HG03139 (cell line): ENCODE measurements at regions not wholly inside any gene's neighbourhood (a gene's known extent, or its start where the extent isn't known, plus 50 kb on each side); places are given as distances from the start of the nearest gene placed in this dataset.
"Not testable (repeated sequence)": the region's sequence is repeated elsewhere in the genome, so short reads cannot be mapped to it uniquely, and the experiment has no call there.

Experiments
- ATAC-seq: cut with Tn5 transposase; IDR thresholded peaks from one replicate; pipeline ENCODE4 v1.9.1; 2021; ENCODE audit not compliant: unreplicated experiment

DNA sequence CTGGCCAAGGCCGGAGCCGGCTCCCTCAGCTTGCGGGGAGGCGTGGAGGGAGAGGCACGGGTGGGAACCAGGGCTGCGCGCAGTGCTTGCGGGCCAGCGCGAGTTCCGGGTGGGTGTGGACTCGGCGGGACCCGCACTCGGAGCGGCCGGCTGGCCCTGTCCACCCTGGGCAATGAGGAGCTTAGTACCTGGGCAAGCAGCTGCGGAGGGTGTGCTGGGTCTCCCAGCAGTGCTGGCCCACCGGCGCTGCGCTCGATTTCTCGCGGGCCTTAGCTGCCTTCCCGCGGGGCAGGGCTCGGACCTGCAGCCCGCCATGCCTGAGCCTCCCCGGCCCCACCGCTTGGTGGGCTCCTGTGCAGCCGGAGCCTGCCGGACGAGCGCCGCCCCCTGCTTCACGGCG lies 91.4 kb upstream of the MAN1A1 start:
- ATAC-seq: no peak

DNA sequence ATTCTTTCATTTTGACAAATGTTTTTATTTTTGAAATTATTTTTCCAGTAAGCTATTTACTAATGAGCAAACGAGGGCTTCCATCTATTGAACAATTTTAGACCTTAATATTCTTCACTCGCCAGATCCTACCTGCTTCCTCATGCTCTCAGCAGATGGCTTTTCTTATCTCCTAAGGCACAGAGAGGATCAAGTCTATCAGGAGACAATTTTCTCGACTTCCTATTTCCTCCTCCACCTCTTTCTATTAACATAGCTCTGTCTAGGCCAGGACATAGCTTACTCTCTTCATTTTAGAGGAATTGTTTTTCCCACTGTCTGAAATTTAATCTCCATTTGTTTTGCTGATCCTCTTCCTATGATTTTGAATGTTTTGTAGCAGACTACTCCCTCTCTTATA lies 87.0 kb upstream of the MAN1A1 start:
- no peak for ATAC-seq

DNA sequence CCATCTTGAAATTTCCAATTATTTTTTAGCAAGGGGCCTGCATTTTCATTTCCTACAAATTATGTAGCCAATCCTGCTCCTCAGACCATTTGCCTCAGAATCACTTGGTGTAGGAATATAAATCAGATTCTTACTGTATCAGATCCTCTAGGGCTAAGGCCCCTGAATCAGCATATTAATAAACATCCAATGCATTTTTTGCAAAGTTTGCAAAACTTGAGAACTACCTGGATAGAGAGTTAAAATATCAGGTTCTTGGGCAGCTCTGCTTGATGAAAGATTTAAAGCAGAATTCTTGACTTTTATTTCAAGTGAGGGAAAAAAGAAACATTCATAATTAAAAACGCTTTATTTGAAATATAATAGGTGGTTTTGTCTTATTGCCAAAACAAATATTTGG lies 82.2 kb upstream of the MAN1A1 start:
- no peak for ATAC-seq

DNA sequence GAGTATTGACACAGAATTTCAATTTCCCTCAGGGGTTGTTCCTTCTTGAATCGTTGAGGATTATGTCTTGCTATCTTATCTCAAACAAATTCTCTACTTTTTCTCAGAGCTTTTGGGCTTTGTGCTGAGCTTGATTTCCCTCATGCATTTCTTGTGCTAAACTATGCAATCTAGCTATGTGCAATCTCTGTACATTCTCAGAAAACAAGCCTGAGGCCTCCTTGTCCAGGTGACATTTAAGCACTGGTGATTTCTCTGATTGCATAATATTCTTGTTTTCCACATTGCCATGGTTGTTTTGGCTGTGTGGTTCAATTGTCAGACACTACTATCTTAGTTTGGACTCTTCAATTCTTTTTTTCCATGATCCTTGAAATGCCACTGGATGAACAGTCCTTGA lies 81.2 kb upstream of the MAN1A1 start:
- no peak for ATAC-seq

DNA sequence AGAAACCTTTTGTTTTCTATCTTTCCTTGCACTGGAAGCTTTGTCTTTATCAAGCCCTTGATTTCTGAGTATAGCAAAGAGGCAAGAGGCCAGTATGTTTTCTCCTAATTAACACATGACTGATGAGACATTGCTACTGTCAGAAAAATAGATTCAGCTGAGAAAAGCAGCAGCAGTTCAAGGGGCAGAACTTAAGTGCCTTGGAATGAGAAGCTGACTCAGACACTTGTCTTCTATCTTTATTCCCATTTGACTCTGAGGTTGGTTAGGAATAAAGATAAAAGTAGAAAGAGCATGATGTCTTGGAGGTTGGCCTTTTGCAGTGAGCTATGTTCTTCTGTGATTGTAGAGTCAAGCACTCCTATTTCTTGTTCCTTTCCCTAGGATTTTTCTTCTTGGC lies 79.1 kb upstream of the MAN1A1 start:
- no peak for ATAC-seq

DNA sequence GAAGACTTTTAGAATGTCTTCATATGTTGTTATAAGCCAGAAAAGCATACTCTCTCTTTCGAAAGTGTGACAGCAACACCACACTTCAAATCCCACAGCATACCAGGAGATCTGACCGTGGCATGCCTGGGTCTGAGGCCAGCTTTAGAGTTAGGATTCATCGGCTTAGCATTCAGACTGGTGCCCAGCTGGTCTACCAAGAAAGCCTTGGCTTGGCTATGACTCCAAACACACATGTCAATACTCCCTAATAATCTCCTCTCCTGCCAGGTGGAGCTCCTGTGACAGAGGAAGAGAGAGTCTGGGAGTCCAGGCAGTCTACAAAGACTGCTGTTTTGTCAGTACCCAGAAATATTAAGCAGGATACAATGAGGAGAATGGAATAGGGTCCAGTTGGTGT lies 77.1 kb upstream of the MAN1A1 start:
- no peak for ATAC-seq

DNA sequence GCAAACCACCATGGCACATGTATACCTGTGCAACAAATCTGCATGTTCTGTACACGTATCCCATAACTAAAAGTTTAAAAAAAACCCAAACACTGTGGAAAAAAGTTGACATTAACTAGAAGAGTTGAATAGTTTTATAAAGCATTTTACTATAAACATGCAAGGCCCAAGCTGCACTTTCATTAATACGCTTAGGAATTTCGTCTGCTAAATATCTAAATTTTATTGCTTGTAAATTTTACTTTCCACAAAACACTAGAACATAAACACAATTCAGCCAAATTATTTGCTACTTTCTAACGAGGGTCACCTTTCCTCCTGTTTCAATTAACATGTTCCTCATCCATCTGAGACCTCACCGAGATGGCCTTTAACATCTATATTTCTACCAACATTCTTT lies 74.4 kb upstream of the MAN1A1 start:
- ATAC-seq: no peak

DNA sequence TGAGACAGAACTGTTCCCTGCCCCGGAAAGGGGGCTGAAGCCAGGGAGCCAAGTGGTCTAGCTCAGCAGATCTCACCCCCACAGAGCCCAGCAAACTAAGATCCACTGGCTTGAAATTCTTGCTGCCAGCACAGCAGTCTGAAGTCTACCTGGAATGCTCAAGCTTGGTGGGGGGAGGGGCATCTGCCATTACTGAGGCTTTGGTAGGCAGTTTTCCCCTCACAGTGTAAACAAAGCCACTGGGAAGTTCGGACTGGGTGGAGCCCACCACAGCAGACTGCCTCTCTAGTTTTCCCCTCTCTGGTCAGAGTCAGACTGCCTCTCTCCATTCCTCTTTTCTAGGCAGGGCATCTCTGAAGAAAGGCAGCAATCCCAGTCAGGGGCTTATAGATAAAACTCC lies 68.5 kb upstream of the MAN1A1 start:
- ATAC-seq: not testable (repeated sequence)

DNA sequence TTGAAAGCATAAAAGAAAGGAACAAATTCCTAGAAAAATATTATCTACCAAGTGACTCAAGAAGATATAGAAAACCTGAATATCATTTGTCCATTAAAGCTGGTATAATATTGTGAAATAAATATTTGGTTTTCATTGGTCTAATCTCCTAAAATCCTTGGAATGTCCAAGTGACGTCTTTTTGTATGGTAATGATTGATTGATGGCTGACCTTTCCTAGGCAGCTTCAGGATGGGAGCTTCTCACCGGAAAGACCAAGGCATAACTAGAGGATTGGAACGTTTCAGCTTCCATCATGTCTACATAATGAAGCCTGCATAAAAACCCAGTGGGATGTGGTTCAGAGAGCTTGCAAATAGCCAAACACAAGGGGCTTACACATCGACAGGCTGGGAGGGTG lies 57.6 kb upstream of the MAN1A1 start:
- ATAC-seq: no peak

DNA sequence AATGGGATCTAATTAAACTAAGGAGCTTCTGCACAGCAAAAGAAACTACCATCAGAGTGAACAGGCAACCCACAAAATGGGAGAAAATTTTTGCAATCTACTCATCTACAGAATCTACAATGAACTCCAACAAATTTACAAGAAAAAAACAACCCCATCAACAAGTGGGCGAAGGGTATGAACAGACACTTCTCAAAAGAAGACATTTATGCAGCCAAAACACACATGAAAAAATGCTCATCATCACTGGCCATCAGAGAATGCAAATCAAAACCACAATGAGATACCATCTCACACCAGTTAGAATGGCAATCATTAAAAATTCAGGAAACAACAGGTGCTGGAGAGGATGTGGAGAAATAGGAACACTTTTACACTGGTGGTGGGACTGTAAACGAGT lies 55.6 kb upstream of the MAN1A1 start:
- not testable (repeated sequence) for ATAC-seq
